HG02885 (cell line): ENCODE measurements at regions not wholly inside any gene's neighbourhood (a gene's known extent, or its start where the extent isn't known, plus 50 kb on each side); places are given as distances from the start of the nearest gene placed in this dataset.

Source experiments
- ATAC-seq: cut with Tn5 transposase; IDR thresholded peaks from one replicate; pipeline ENCODE4 v1.9.1; 2021; ENCODE audit warnings: mild to moderate bottlenecking; ENCODE audit not compliant: unreplicated experiment, poor library complexity

GRCh38 chr2:226447338-226448300 is 352.0 kb downstream of the IRS1 start:
- no peak for ATAC-seq

GRCh38 chr2:226446406-226447001 is 353.1 kb downstream of the IRS1 start:
- ATAC-seq, result no peak

- ATAC-seq, result no peak
Measured at GRCh38 chr2:226445216-226445861, 354.3 kb downstream of the IRS1 start.

GRCh38 chr2:226443112-226443511 is 356.5 kb downstream of the IRS1 start:
- no peak for ATAC-seq

- no peak for ATAC-seq
Measured at GRCh38 chr2:226440127-226440918, 359.3 kb downstream of the IRS1 start.

GRCh38 chr2:226439337-226439736 is 360.3 kb downstream of the IRS1 start:
- no peak for ATAC-seq

- ATAC-seq, result no peak
Measured at GRCh38 chr2:226435146-226435545, 364.5 kb downstream of the IRS1 start.

- ATAC-seq, result no peak
Measured at GRCh38 chr2:226434702-226435101, 364.9 kb downstream of the IRS1 start.

- no peak for ATAC-seq
Measured at GRCh38 chr2:226431288-226431948, 368.2 kb downstream of the IRS1 start.

GRCh38 chr2:226429476-226429875 is 370.1 kb downstream of the IRS1 start:
- no peak for ATAC-seq

GRCh38 chr2:226427538-226428307 is 371.9 kb downstream of the IRS1 start:
- ATAC-seq, result no peak

GRCh38 chr2:226426292-226426736 is 373.3 kb downstream of the IRS1 start:
- ATAC-seq, result no peak

GRCh38 chr2:226424971-226425370 is 374.6 kb downstream of the IRS1 start:
- ATAC-seq, result no peak

- peak; percentile 86 for ATAC-seq
Measured at GRCh38 chr2:226423498-226423960, 376.1 kb downstream of the IRS1 start.

GRCh38 chr2:226420646-226421045 is 379.0 kb downstream of the IRS1 start:
- ATAC-seq, result no peak

- no peak for ATAC-seq
Measured at GRCh38 chr2:226418521-226418920, 381.1 kb downstream of the IRS1 start.

- ATAC-seq, result no peak
Measured at GRCh38 chr2:226414335-226414734, 385.3 kb downstream of the IRS1 start.

GRCh38 chr2:226413498-226414130 is 386.0 kb downstream of the IRS1 start:
- no peak for ATAC-seq
